GM12865 (cell line): ENCODE measurements at regions not wholly inside any gene's neighbourhood (a gene's known extent, or its start where the extent isn't known, plus 50 kb on each side); places are given as distances from the start of the nearest gene placed in this dataset.

Experiments used
- DNase-seq: peaks from one replicate; pipeline ENCODE4 v3.0.0; 2010; ENCODE audit warnings: low read depth
- H3K4me3 ChIP-seq: 2 replicates; pipeline ENCODE4 v1.5.1; 2011; ENCODE audit warnings: mild to moderate bottlenecking, low read depth, low read length, control low read depth
- CTCF ChIP-seq: IDR thresholded peaks from 2 replicates; pipeline ENCODE4 v1.5.1; 2011; ENCODE audit warnings: low read length, control low read depth, low read depth, inconsistent platforms; ENCODE audit not compliant: insufficient read depth; ENCODE audit errors: missing control alignments

GRCh38 chr16:73797115-73797514, 499.5 kb upstream of the PSMD7 start:
- no peak overlapping the region for H3K4me3 ChIP-seq
- no peak for DNase-seq
- no peak for TF ChIP-seq CTCF

- H3K4me3 ChIP-seq, result no peak overlapping the region
- DNase-seq, result no peak
- TF ChIP-seq CTCF, result no peak
These were observed 500.4 kb upstream of the PSMD7 start for GRCh38 chr16:73796241-73796640.

- no peak for DNase-seq
- H3K4me3 ChIP-seq, result no peak overlapping the region
- TF ChIP-seq CTCF, result no peak
These were observed 501.6 kb upstream of the PSMD7 start for GRCh38 chr16:73794994-73795393.

GRCh38 chr16:73793871-73794437, 502.7 kb upstream of the PSMD7 start:
- DNase-seq, result no peak
- H3K4me3 ChIP-seq, result no peak overlapping the region
- TF ChIP-seq CTCF, result no peak

- no peak overlapping the region for H3K4me3 ChIP-seq
- DNase-seq, result no peak
- no peak for TF ChIP-seq CTCF
These were observed 503.4 kb upstream of the PSMD7 start for GRCh38 chr16:73793260-73793659.

- TF ChIP-seq CTCF, result no peak
- DNase-seq, result no peak
- no peak overlapping the region for H3K4me3 ChIP-seq
These were observed 504.2 kb upstream of the PSMD7 start for GRCh38 chr16:73792199-73793020.
